Activated T-helper 1 cell treated with Interleukin-2 at 50 U/mL for 16 hours (primary cell): ENCODE measurements at regions not wholly inside any gene's neighbourhood (a gene's known extent, or its start where the extent isn't known, plus 50 kb on each side); places are given as distances from the start of the nearest gene placed in this dataset.
"Not testable (repeated sequence)": the region's sequence is repeated elsewhere in the genome, so short reads cannot be mapped to it uniquely, and the experiment has no call there.

ENCODE experiments used
- DNase-seq: peaks from one replicate; pipeline ENCODE4 v3.0.0-alpha.2; 2020; ENCODE audit warnings: low read depth

DNA sequence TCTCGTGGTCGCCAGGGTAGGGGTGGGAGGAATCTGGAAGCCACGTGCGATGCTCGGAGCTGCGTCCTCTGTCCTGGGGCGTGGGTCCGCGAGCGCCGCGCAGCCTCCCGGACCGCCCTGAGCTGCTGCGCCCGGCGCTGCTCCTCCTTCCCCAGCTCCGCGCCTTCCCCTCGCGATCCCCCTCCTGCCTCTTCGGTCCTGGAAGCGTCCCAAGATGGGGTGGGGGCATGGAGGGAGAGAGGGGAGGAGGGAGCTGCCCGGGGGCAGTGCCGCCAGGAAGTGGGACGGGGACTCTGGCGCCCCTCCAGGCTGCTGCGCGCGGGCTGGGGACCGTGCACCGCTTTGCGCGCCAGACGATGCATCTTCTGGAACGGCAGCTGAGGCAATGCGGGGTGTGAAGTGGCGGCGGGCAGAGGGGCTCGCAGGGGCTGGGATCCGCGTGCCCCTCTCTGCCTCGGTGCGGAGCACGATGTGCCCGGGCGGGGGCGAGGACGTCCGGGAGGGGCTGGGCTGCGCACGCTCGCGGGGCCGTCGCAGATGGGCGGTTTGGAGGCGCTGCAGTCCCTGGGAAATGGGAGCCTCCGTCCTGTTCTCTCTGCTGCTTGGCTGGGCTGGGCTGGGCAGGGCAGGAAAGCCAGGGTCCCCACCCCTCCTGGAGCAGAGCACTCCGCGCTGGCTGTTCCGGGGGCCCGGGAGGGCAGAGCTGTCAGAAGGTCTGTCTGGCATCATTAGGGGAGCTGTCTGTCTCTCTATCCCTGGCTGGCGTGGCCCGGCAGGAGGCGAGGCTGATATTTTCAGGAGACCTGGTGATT is 388.0 kb downstream of the SEC14L1 start:
- DNase-seq: no peak

DNA sequence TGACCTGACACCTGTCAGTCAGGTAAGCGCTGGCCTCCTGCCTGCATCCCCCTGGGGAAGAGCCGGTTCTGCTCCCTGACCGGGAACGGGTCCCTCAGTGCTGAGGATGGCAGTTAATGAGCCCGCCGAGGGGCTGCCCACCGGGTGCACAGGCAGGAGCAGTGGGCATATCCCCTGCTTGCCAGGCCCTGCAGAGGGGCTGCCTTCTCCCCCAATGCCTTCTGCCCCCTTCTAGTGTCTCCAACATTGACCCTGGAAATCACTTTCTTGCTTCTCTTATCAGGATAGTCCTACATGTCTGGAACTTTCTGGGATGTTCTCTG is 388.5 kb downstream of the SEC14L1 start:
- DNase-seq: no peak

DNA sequence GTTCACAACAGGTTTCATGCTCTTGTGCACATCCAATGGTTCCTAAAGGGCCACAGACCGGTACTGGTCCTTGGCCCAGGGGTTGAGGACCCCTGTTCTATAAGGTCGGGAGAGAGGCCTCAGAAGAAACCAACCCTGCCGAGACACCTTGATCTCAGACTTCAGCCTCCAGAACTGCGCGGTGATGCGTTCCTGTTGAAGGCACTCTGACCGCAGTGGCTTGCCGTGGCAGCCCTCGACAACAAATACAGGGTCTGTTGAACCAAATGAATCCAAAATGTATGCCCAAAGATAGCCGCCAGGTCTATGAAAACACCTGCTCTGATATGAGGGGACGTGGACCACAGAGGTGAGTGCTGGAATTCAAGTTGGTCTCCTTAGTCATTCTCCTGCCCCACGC is 389.8 kb downstream of the SEC14L1 start:
- DNase-seq: no peak

DNA sequence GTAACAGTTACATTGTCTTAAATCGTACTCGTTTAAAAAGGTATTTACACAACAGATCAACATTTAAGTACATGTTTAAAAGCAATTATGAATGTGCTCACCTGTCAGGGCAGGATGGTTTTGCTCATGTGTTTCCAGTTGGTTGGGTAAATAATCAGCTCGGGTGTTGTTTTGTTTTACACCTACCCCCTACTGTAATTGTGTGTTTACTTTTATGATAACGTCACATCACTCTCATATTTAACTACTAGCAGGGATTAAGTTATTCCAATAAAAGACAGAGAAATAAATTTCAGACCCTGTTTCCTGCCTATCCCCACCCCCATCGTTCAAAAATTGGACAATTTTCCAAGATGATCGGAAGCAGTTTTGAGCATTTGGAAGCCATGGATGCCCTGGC is 390.2 kb downstream of the SEC14L1 start:
- no peak for DNase-seq

DNA sequence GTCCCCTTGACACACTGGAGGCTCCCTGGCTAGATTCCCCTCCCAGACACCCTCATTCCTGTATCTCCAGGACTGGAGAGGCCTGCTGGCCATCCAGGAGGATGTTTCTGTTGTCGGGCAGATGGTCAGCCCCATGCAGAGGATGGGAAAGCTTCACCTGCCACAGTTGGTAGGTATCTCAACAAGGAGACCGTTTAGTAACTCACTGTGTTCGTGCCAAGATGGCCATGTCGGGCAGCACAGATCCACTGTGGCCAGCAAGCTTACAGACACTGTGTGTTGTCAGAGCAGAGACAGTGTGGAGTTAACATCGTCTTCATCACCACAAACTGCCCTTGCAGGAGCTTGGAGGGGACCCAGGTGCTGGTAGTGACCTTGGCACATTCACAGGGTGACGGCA is 390.9 kb downstream of the SEC14L1 start:
- DNase-seq: no peak

DNA sequence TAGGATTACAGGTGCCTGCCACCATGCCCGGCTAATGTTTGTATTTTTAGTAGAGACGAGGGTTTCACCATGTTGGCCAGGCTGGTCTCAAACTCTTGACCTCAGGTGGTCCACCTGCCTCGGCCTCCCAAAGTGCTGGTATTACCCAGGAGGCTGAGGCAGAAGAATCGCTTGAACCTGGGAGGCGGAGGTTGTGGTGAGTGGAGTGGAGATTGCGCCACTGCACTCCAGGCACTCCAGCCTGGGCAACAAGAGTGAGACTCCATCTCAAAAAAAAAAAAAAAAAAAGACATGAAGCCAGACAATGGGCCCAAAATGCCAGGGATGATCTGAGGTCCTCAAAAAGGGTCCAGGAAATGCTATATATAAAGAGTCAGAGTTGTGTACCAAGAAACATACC is 392.9 kb downstream of the SEC14L1 start:
- not testable (repeated sequence) for DNase-seq

DNA sequence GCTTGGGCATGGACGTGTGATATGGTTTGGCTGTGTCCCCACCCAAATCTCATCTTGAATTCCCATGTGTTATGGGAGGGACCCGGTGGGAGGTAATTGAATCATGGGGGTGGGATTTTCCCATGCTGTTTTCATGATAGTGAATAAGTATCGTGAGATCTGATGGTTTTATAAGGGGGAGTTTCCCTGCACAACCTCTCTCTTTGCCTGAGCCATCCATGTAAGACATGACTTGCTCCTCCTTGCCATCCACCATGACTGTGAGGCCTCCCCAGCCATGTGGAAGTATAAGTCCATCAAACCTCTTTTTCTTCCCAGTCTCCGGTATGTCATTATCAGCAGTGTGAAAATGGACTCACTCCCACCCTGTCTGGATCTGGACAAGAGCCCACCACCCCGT is 393.4 kb downstream of the SEC14L1 start:
- DNase-seq: no peak

DNA sequence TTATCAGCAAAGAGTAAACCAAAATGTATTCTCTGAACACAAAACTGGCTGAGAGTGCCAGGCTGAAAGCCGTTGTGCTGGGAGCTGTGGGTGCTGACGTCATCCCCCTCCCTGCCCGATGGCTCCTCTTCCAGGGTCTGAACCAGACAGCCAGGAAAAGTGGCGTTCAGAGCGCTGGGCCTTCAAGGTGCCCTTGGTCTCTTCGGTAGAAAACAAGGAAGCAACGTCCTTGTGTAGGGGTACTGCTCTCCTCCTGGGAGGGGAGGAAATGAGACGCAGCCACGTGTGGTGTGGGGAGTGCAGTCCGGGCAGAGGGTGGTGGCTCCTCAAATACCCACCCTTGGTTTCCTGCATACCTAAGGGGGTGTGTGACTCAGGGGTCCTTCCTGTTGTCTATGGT is 394.7 kb downstream of the SEC14L1 start:
- DNase-seq: no peak

DNA sequence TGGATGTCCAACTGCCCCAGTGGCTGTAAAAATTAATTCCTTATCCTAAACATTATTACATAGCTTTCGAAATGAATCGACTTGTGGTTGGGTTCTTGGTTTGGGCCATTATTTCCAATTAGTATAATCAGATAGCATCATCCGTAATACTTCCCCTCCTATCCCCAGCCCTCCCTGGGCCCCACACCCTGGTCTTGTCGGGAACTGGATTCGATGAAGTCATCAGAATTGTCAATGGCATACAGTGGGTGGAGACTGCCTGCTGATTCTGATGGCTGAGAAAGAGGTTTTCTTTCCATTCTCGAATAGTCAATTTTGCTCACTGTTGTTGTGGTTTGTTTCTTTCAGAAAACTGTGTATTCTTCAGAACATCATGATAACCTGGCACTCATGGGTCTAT is 395.1 kb downstream of the SEC14L1 start:
- DNase-seq: no peak

DNA sequence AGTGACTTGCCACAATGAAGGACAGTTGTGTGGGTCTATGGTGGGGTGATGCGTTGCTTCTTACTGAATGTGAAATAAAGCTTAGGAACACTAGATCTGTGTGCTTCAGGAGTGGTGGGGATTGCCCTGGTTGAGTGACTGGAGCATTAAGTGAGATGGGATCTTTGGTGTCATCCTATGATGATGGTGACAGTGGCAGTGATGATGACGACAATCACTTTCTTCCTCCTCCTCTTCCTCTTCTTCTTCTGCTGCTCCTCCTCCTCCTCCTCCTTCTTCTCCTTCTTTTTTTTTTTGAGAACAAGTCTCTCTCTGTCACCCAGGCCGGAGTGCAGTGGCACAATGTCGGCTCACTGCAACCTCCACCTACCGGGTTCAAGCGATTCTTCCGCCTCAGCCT is 396.8 kb downstream of the SEC14L1 start:
- no peak for DNase-seq

DNA sequence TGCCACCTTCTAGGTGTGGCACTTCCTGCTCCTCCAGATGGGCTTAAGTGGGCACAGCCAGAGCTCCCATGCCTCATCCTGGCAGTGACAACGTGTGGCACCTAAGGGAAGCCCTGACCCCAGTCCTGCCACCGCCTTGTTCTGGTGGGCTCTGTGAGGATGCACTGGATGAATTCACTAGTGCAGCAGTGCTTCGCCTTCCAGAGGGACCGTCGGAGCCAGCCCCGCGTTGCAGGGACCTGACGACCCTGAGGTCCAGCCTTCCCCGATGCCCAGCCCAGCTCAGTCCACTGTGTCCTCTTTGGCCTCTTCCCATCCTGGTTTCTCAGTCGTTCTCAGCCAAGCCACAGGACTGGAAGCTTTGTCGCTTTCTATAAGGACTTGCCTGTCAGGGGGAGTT is 399.8 kb downstream of the SEC14L1 start:
- DNase-seq: no peak

DNA sequence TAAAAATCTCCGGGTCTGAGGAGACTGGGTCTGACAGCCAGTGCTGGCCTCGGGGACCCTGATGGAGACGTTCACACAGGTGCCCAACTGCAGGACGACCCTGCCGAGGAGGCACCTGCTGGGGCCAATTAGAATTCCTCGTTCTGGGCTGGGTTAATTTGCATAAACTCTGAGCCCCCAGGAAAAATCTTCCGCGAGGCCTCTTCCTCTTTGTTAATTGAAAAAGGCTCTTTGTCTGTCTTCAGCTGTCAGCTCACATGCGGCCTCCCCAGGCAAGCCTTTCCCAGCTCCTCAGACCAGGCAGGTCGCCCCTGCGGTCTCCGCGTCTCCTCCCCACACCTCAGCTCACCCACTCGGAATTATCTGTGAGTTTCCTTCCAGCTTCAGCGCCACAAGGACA is 400.2 kb downstream of the SEC14L1 start:
- no peak for DNase-seq

DNA sequence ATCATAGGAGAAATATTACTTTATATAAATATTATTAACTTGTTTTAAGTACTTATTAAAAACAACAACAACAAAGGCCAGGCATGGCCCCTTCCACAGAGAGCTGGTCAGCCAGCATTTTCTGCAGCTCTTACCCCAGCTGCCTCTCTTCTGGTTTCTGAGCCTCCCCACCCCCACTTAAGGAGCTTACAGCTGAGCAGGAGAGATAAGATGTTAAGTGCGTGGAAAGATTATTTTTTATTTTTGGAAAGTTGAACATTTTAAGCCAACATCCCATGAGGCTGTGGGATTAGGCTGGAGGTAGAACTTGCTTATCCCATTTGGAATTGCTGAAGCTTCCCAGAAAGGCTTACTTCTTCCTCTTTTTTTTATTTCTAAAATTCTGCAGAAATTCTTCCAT is 401.2 kb downstream of the SEC14L1 start:
- DNase-seq: no peak

DNA sequence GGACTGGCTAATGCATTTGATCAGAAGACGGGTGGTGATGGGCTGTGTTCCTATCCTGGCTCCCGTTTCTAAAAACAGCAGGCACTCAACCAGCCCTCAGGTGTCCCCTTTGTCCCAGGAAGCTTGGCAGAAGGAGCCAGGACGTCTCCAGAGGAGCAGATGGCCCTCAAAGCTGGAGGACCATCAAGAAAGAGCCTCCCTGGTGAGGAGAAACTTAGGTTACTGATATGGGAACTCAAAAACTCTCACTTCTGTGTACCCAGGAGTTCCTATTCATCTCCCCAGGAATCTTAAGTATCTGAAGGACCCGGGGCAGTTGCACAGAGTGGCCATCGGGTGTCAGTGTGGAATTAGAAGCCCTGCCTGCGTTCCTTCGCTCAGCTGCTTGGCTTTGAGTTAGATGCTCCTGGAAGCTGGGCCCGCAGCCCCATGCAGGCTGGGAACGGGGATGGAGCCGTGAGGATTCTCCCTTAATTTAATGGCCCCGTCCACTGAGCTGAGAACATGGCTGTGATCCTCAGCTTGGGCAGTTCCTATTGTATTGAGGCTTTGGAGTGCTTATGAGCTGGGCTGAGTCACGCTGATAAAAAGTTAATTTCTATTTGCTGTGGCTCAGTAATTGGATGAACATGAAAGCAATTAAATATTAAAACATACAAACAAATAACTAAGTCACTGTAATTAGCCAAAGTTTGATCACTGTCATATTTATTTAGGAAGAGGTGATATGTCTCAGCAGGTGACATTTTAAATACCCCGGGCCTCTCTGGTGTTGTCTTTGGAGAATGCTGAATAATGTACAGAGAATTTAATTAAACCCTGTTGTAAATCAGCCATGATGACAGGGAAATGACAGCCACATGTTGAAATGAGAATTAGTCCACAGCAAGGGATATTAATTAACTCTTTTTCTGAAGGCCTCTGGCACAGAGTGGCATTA is 402.1 kb downstream of the SEC14L1 start:
- peak; percentile 24 for DNase-seq

DNA sequence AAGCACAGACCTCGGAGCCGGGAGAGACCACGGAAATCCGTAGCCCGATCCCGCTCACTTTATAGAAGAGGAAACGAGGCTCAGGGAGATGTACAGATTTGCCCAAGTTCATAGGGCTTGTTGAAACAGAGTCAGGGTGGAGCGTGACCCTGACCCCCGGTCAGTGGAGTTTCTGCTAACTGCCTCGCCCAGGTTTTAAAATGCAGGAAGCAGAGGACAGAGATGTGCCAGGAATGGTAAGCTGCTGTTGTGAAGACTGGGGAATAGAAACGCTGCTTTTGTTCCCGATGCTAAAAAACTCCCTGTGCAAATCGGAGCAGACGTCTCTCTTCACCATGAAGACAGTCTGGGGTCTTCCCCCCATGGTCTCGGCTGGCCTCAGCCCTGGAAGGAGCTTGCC is 403.0 kb downstream of the SEC14L1 start:
- no peak for DNase-seq

DNA sequence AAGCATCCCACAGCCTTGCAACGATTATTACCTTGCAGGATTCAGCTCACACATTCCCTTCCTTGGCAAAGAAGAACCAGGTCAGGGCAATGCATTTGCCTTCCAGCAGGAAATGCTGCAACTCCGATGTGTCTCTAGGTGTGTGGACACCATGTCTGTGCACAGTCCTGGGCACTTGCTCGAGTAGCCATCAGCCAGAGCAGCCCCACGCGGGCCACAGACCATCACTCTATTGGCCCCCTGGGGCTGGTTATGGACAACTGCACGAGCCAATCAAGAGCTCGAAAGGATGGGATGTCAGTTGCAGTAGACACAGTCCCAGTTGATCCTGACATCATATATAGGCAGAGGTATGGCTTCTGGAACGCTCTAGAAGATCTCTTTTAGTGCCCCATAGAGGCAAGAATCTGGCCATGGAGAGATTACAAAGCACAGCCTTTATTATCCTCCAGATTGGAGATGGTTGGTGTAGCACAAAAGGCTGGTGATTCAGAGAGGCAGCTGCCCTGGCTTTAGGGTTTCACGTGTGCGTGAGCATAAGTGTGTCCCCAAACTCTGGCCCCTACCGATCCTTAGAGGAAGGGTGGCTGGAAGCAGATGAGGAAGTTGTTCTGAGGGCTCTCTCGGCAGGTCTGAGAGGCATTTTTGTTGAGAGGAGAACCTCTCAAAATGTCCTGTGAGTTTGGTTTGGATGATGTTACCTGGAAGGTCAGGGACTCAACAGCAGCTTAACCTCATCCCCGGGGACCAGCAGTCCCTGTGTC is 403.8 kb downstream of the SEC14L1 start:
- DNase-seq: no peak

DNA sequence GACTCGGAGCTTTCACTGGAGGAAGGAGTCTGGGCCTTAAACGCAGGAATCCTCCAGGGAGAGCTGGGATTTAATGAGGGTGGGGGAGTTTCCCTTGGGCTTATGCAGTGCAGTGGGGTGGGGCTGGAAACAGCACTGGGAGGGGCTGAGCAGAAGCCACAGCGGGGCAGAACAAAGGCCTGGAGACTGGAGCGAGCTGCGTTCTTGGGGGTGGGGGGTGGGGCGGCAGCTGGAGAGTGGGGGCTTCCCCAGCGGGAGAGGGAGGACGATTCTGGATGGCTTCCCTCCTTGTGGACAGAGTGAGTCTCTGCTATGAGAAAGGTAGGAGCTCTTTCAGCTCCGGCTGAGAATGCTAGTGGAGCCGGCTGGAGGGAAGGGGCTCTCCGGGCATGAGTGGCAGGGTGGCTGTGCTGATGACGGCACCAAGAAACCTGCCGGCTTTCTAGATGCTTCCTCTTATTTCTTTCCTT is 406.0 kb downstream of the SEC14L1 start:
- DNase-seq: no peak

DNA sequence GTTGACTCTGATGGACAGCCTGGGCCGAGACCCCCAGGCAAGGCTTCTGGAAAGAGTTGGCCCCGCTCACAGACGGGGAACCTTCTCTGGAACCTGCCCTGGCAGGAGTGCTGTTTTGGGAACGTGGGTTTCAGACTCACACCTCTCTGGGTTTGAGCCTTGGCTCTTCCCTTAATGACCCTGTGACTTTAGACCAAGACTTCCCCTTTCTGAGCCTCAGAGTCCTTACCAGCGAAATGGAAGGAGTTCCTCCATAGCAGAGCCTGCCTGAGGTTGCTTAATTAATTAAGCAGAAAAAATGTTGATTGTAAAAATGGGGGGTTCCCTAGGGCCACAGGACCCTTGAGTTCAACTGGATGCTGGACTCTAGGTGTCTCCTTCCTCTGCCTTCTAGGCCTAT is 408.2 kb downstream of the SEC14L1 start:
- no peak for DNase-seq

DNA sequence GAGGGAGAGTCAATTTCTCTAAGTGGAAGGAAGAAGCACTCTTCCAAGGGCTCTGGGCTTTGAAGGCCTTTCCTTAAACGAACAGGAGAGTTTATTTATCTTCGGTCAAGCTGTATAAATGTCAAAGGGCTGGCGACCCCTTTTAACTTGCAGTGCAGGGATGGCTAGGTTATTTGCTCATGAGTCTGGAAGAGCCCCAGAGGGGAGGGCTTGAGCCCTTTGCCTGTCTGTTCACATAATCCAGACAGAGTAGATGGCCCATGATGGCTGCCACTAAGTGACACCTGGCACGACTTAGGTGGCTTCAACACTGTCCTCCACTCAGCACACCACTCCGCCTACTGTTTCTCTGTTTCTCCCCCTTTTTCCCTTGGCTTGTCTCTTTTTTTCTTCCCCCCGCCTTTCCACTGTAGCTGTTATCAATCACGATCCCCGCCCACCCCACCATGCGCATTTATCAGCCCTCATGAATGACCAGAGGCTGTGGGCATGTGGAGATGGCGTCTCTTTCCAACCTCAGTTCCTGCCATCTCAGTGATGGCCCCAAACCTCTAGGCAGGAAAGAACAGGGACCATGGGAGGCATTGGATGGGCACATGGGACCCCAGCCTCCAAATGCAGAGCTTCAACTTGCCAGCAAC is 408.7 kb upstream of the TNRC6C start:
- no peak for DNase-seq

DNA sequence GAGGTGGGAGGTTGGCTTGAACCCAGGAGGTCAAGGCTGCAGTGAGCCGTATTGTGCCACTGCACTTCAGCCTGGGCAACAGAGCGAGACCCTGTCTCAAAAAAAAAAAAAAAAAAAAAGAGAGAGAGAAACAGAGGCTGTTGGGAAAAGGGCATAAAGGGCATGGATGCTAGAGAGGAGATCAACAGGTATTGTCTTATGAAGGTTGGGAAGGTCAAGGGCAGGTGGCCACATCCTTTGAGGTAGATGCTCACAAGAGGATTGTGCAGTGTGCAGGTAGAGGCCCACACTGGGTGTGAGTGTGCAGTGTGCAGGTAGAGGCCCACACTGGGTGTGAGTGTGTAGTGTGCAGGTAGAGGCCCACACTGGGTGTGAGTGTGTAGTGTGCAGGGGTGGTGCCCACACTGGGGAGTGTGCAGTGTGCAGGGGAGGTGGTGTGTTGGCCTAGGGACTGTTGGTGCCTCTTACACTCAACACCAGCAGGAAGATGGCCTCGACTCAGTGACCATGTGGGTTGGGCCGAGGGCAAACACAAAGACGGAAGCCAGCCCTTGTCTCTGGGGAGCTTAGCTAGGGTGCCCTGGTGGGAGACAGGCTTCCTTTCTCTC is 404.9 kb upstream of the TNRC6C start:
- DNase-seq: no peak

DNA sequence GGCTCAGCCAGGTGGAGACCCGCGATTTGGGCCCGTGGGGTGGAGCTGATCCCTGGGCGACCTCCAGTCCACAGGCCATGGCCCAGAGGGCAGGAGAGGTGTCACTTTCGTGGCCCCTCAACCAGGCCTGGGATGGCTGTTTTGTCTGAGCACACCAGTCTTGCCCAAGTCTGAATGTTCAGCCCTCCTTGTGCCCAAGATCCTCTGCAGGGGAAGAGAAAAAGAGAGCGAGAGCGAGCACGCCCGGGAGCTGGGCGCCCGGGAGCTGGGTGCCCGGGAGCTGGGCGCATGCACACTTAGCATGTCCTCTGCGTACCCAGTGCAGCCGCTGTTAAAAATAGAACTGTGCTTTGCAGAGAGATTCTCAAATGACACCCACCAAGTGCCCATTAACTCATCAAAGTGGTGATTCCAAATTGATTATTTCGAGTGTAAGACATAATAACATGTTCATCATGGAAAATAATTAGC is 403.3 kb upstream of the TNRC6C start:
- no peak for DNase-seq
